ENCODE measurements at regions not wholly inside any gene's neighbourhood (a gene's known extent, or its start where the extent isn't known, plus 50 kb on each side); places are given as distances from the start of the nearest gene placed in this dataset.

- ATAC-seq = peak; percentile 93
Observed at GRCh38 chr13:40401911-40402776, 264.3 kb downstream of the FOXO1 start.

- ATAC-seq = no peak
Observed at GRCh38 chr13:40402931-40403431, 263.5 kb downstream of the FOXO1 start.

- no peak for ATAC-seq
Observed at GRCh38 chr13:40403509-40404241, 262.8 kb downstream of the FOXO1 start.

DNA sequence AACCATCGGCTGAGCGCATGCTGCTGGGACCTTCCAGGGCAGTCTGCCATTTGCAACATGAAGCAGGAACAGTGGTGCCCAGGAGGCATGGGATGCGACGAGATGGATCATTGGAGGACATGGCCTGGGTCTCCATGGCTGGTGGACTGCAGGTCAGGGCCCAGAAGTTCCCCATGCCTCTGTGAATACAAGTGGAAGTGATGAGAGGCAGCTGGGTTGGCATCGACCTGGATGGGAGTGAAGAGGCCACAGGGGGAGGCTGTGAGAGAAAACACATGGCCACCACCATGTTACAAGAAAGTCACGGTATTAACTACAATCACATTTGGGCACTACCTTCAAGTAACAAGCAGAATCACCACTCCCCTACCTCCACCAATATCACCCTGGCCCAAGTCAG, 262.0 kb downstream of the FOXO1 start:
- no peak for ATAC-seq

DNA sequence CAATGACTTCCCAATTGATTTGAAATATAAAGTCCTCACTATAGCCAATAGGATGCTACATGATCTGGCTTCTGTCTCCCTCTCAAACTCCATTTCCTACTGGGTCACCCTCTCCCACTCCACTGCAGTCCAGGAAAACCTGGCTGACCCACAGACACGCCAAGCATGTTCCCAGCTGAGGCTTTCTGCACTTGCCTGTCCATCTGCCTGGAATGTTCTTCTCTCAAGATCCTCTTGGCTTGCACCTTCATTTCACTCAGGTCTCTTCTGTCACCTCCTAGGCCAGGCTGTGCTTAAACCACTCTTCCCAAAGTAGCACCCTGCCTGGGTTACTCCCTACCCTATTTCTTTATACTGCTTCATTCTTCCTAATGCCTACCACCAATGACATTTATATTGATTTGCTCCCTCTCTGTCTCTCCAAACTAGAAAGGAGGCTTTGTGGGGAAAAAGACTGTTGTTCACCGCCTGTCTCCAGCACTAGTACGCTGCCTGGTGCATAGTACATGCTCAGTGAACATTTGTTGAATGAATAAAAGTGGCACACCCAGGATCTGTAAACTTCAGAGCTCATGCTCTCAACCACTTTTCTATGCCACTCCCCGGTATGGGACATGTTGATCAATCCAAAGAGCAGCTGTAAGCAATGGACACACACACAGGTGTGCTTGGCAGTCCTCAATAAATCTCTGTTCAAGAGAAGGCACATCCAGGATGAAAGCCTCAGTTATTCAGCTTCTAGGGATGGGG, 261.3 kb downstream of the FOXO1 start:
- ATAC-seq = no peak

DNA sequence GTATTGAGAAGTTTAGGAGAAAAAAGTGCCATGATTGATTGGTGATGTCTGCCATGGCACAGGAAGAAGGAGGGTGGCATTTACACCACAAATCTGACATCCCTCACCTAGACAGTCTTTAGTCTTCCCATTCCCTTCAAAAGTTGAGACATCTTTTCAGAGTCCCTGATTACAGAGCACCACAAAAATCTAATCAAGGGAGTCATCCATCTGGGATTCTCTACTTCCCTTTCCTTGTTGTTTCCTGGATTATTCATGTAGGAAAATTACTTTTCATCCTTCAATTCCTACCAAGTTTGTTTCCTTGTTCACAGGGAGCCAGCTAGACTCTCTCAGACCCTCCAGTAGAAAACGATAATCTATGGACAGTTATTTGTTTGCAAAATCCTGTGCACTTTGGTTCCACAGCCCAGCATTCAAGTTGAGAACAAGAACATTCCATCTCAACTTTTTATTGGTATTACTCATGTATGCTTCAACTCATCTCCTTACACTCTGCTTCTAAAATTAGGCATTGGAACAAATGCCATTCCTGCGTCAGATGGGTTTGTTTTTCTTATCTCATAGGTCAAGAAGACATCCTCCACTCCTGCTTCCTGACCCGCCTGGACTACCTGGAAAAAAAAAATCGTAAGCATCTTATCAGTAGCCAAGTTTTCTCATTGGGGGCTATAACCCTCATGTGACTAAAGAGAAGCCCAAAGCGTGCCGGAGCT, 259.9 kb downstream of the FOXO1 start:
- no peak for ATAC-seq

- ATAC-seq = no peak
Observed at GRCh38 chr13:40407567-40407966, 258.9 kb downstream of the FOXO1 start.

DNA sequence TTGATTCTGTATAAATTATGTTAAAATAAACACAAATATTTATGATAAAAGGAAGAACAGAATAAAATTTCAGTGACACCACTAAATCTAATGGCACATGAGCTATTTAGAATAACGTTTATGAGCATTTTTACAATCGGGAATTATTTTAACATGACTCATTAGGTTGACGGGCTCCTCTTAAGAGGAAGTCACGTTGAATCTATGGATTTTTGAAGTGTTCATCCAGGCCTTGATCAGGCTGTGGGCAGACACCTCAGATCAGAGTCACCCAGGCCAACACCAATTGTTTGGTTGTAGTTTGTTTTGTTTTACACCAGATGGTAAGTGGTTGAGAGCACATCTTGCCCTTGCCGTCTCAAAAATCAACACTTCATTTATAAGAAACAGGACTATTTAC, 257.8 kb downstream of the FOXO1 start:
- ATAC-seq = no peak

DNA sequence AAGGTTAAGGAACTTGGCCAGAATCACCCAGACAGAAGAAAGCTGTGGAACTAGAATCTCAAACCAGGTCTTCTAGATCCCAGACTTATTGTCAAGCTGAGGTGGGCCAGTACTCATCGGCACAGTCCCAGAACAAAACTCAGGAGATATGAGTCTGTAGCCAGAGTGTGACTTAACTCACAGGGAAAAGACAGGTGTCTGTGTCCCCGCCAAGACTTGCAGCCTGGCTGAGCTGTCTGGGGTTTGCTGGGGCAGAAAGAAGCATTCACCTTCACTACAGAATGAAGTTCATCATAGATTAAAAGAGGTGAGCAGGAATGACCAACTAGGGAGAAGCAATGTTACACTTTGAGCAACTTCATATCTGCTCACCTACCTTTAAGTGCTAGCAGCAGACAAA, 257.2 kb downstream of the FOXO1 start:
- no peak for ATAC-seq

GRCh38 chr13:40410315-40410714, 256.1 kb downstream of the FOXO1 start:
- no peak for ATAC-seq

GRCh38 chr13:40420160-40420740, 246.2 kb downstream of the FOXO1 start:
- ATAC-seq = no peak

GRCh38 chr13:40422588-40423235, 243.7 kb downstream of the FOXO1 start:
- no peak for ATAC-seq

GRCh38 chr13:40428354-40428753, 238.1 kb downstream of the FOXO1 start:
- no peak for ATAC-seq

DNA sequence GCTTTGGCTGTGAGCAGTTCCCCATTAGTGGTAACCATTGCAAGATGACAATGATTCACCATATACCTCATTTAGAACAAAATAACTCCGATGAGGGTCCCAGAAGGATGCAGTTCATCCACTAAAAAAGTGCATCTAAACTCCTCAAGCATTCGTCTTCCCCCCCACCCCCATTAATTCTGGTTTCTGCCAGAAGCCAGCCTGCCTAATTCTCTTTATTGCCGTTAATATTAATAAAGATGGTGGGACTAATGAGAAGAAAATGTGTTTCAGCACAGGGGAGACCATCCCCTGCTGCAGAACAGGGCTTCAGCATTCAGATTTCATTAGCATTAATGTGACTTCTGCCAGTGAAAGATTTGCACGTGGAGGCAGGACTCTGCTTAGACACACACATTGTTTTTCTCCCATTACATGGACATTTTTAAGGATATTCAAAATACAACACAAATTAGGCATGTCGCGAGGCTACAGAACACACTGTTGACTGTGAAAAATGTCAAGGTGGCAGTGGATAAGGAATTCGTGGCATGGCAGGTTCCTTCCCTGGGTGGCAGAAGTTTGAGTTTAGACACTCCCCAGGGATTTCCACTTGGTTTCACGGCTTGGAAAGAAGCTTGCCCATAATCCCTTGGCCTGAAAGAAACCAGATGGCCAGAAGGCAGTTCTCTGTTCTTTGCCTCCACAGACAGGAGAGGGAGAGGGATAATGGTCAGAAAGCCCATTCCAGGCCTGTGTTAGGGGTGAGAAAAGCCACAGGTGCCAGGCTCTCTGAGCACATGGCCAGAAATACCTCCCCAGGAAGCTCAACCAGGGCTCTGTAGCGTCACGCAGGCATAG, 236.5 kb downstream of the FOXO1 start:
- ATAC-seq = no peak

DNA sequence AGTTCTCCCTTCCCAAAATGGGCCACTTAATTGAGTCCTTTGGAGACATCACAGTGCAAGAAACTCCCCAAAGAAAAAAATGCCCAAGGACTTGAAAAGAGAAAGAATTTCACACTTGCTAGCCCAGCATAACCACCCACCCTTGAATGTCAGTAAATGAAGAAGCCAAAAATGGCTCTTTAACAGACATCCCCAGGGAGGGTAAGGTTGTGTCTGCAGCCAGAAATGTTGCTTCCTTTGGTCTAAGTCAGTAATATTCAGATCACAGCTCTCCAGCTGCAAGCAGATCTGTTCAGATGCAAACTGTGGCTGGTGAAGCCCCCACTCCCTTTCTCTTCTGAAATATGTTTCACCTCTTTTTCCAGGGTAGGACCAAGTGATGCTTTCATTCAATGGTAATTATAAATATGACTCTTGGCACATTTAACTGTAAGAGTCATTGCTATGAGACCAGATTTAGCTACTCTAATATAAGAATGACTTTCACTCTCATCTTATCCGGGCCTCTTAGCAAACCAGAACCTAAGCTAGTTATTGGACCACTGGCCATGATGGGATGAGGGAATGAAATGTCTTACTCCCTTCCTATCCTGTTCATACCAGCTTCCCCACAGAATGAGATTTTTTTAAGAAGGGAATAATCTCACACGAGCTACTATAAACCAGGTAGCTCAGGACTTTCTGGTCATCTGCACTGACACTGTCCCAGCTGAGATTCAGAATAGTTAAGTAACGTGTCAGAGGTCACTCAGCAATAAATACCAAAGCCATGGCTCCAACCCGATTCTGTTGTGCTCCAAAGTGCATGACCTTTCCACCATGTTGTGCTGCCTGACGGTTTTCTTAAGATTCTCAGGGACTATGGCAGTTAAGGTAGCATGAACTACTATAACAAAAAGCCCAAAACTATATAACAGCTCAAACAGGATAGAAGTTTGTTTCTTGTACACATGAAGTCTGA, 234.1 kb downstream of the FOXO1 start:
- no peak for ATAC-seq

- no peak for ATAC-seq
Observed at GRCh38 chr13:40433001-40433400, 233.4 kb downstream of the FOXO1 start.

GRCh38 chr13:40433577-40433976, 232.9 kb downstream of the FOXO1 start:
- ATAC-seq = peak; percentile 30

DNA sequence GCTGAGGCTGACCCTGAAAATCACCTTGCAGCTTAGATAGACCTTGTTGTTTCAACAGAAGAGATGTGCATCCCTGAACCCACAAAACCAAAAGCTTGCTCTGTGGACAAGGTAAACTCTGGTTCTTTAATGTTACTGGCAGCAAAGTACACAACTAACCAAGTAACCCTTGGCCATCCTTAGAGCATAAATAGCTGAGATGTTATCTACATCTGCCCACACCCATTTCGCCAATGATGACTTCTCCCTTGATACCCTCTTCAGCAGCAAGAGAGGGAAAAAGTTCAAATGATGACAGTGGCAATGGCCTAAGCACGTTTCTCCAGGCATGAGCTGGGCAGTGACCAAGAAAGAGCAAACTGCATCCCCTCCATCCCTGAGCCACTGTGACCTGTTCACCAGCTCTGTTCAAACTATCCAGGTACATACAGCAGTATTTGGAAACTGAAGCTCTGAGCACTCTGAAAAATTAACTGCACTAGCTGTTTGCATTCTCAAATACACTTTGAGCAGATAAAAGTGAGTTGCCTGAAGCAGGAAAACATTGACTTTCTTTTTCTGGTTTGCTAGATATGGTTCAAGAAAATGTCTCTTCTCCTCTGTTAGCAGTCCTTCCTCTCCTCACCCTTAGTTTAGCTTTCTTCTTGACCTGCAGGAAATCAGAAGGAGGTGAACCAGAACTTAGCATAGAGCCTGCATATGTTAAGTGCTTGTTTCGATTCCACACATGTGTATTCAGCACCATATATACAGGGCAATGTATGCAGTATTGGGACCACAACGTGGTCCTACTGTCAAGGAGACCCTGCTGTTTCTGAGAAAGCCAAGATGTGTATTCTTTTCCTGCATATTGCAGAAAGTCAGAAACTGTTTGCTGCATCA, 231.7 kb downstream of the FOXO1 start:
- no peak for ATAC-seq

Data from esophagus mucosa (tissue), 1 donor.